Panc1 (cell line): ENCODE measurements at regions not wholly inside any gene's neighbourhood (a gene's known extent, or its start where the extent isn't known, plus 50 kb on each side); places are given as distances from the start of the nearest gene placed in this dataset.

ENCODE experiments used
- ATAC-seq: fragments of 200-7000 bp; cut with Tn5 transposase; 2 replicates; pipeline ENCODE4 v1.9.1; 2020; ENCODE audit warnings: mild to moderate bottlenecking, moderate library complexity
- BruUV-seq: library from RNA; stranded (reverse); fragments of 400-500 nt; replicated peaks from 2 replicates; lab custom pipeline; 2021; lab: Mats Ljungman, UMichigan
- CTCF ChIA-PET: fragments of 300-600 bp; sonication (Branson Sonifier 250); formaldehyde crosslinking; loops from one replicate; lab custom pipeline; 2022; ENCODE audit warnings: antibody characterized with exemption; lab: Charles Lee
- POLR2A ChIA-PET: fragments of 300-600 bp; sonication (Branson Sonifier 250); formaldehyde crosslinking; loops from one replicate; lab custom pipeline; 2022; ENCODE audit warnings: antibody characterized with exemption; lab: Charles Lee
- DNase-seq: peaks from one replicate; pipeline ENCODE4 v3.0.0-alpha.2; 2010; ENCODE audit warnings: low read depth, low spot score
- H3K27ac ChIP-seq: 2 replicates; pipeline ENCODE4 v1.5.1; 2011; ENCODE audit warnings: mild to moderate bottlenecking, low read length, inconsistent platforms
- H3K27me3 ChIP-seq: fragments of 200-500 bp; sonication (Bioruptor generic); 2 replicates; pipeline ENCODE4 v1.6.0; 2014; ENCODE audit warnings: low read length, inconsistent platforms; ENCODE audit not compliant: control insufficient read depth, insufficient read depth
- H3K36me3 ChIP-seq: fragments of 200-500 bp; sonication (Bioruptor generic); 2 replicates; pipeline ENCODE4 v1.5.1; 2014; ENCODE audit warnings: inconsistent platforms, mild to moderate bottlenecking, low read length, moderate library complexity; ENCODE audit not compliant: control insufficient read depth, insufficient read depth
- H3K4me1 ChIP-seq: 2 replicates; pipeline ENCODE4 v1.5.1; 2011; ENCODE audit warnings: inconsistent platforms, mild to moderate bottlenecking, low read length, moderate library complexity; ENCODE audit not compliant: control insufficient read depth, insufficient read depth
- H3K4me3 ChIP-seq, 2 experiments: 2 replicates each; pipeline ENCODE4 v1.5.1; 2011 to 2012; ENCODE audit warnings: low read depth in 2 of 2, low read length in 2 of 2, mild to moderate bottlenecking in 2 of 2, inconsistent platforms in 1 of 2, moderate library complexity in 1 of 2
- H3K9me3 ChIP-seq: fragments of 200-500 bp; sonication (Bioruptor generic); 2 replicates; pipeline ENCODE4 v1.5.1; 2014; ENCODE audit warnings: low read depth, mild to moderate bottlenecking, inconsistent platforms, low read length, moderate library complexity; ENCODE audit not compliant: control insufficient read depth, insufficient read depth
- CTCF ChIP-seq: fragments of 450-650 bp; IDR thresholded peaks from 2 replicates; pipeline ENCODE4 v1.5.1; 2017; ENCODE audit warnings: mild to moderate bottlenecking
- POLR2AphosphoS5 ChIP-seq: IDR thresholded peaks from 2 replicates; pipeline ENCODE4 v1.6.1; 2012; ENCODE audit warnings: mild to moderate bottlenecking, low read depth, low read length, moderate library complexity
- REST ChIP-seq, 2 experiments: IDR thresholded peaks; 2 replicates each; pipeline ENCODE4 v1.6.1; 2011 to 2012; ENCODE audit warnings: low read depth in 2 of 2, control low read depth in 1 of 2, low read length in 1 of 2, mild to moderate bottlenecking in 1 of 2, moderate library complexity in 1 of 2; ENCODE audit not compliant: insufficient read depth in 1 of 2
- SIN3A ChIP-seq: IDR thresholded peaks from 2 replicates; pipeline ENCODE4 v1.6.1; 2012; ENCODE audit warnings: low read depth, mild to moderate bottlenecking, low read length, moderate library complexity, borderline replicate concordance; ENCODE audit not compliant: insufficient read depth
- TCF7L2 ChIP-seq: IDR thresholded peaks from 2 replicates; pipeline ENCODE4 v1.6.1; 2011; ENCODE audit warnings: mild to moderate bottlenecking, low read depth, low read length, inconsistent platforms
- in situ Hi-C: cut with HindIII; loops from 2 replicates; pipeline ENCODE4 v1.10.0; 2016; ENCODE audit warnings: low sequenced_read_pairs, low pct_unique_long_range_greater_than_20kb
- intact Hi-C: fragments of 100-400 bp; cut with micrococcal nuclease; formaldehyde crosslinking; loops from one replicate; pipeline ENCODE4 v1.10.0; 2022; ENCODE audit not compliant: unreplicated experiment

- intact Hi-C loops = no loop called here
- TF ChIP-seq TCF7L2 (no peak), REST (IDR thresholded peaks at IDR 0.05; ENCODE audit: insufficient read depth in 1 of 2, low read depth in 2 of 2, low read length in 1 of 2) (no peak), SIN3A (no peak), CTCF (no peak), POLR2AphosphoS5 (no peak)
- no peak for DNase-seq
- Histone ChIP-seq H3K9me3 (no peaks in the 10 kb centered on the region), H3K36me3 (no peaks in the 10 kb centered on the region), H3K4me3 (no peak overlapping the region), H3K27me3 (peaks cover 4% of the 10 kb centered on the region; the same call in 1 of the 2 replicates), H3K27ac (no peak overlapping the region), H3K4me1 (no peaks in the 10 kb centered on the region)
- in situ Hi-C loops = no loop called here
- ChIA-PET POLR2A (no interaction called here), CTCF (no interaction called here)
- no peak for ATAC-seq
- no TSS peak for BruUV-seq
These were observed 484.7 kb downstream of the EIPR1 start for GRCh38 chr2:2892892-2893291.

GRCh38 chr2:2892378-2892777 is 485.2 kb downstream of the EIPR1 start:
- DNase-seq (no peak), ATAC-seq (no peak)
- H3K4me1 ChIP-seq = no peaks in the 10 kb centered on the region
- H3K9me3 ChIP-seq = no peaks in the 10 kb centered on the region
- peaks cover 4% of the 10 kb centered on the region; the same call in 1 of the 2 replicates for H3K27me3 ChIP-seq
- intact Hi-C loops (no loop called here), in situ Hi-C loops (no loop called here)
- H3K27ac ChIP-seq = no peak overlapping the region
- POLR2A ChIA-PET = no interaction called here
- H3K36me3 ChIP-seq = no peaks in the 10 kb centered on the region
- H3K4me3 ChIP-seq = no peak overlapping the region
- CTCF ChIA-PET = no interaction called here
- no TSS peak for BruUV-seq
- TF ChIP-seq REST (IDR thresholded peaks at IDR 0.05; ENCODE audit: insufficient read depth in 1 of 2, low read depth in 2 of 2, low read length in 1 of 2) = no peak
- no peak for TF ChIP-seq TCF7L2
- no peak for TF ChIP-seq POLR2AphosphoS5
- TF ChIP-seq SIN3A = no peak
- TF ChIP-seq CTCF = no peak
